ENCODE measurements at regions not wholly inside any gene's neighbourhood (a gene's known extent, or its start where the extent isn't known, plus 50 kb on each side); places are given as distances from the start of the nearest gene placed in this dataset.

DNA sequence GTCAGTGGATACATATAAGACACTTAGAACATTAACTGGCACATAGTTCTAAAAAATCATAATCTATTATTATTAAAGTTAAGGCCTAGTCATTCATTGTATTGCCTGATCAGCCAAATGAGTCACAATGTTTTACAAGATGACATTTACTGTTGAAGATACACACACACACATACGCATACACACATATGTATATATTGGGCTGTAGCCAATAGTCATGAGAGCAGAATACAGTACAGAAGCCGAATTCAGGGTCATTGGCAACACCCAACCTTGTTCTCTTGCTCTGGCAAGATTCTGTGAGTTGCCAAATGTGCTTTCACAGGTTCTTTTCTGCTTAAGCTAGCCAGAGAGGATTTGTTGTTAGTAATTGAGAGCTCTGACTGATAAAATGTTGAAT lies 922.8 kb upstream of the MAP3K7 start:
- TF ChIP-seq, protein P1, sequence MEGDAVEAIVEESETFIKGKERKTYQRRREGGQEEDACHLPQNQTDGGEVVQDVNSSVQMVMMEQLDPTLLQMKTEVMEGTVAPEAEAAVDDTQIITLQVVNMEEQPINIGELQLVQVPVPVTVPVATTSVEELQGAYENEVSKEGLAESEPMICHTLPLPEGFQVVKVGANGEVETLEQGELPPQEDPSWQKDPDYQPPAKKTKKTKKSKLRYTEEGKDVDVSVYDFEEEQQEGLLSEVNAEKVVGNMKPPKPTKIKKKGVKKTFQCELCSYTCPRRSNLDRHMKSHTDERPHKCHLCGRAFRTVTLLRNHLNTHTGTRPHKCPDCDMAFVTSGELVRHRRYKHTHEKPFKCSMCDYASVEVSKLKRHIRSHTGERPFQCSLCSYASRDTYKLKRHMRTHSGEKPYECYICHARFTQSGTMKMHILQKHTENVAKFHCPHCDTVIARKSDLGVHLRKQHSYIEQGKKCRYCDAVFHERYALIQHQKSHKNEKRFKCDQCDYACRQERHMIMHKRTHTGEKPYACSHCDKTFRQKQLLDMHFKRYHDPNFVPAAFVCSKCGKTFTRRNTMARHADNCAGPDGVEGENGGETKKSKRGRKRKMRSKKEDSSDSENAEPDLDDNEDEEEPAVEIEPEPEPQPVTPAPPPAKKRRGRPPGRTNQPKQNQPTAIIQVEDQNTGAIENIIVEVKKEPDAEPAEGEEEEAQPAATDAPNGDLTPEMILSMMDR (IDR thresholded peaks at IDR 0.05; ENCODE audit: poor library complexity) = no peak
- TF ChIP-seq EZH2 (IDR thresholded peaks at IDR 0.05; ENCODE audit: borderline replicate concordance) (no peak), EZH2phosphoT487 (IDR thresholded peaks at IDR 0.05; ENCODE audit: low read depth, severe bottlenecking, unreplicated experiment) (no peak)

All from hepatocyte (in vitro differentiated cells).